GM20431 (cell line): ENCODE measurements at regions not wholly inside any gene's neighbourhood (a gene's known extent, or its start where the extent isn't known, plus 50 kb on each side); places are given as distances from the start of the nearest gene placed in this dataset.

Experiments used
- in situ Hi-C: fragments of 300-500 bp; cut with MseI, MboI; formaldehyde crosslinking; loops from one replicate; pipeline ENCODE4 v1.15.0; 2020; ENCODE audit warnings: low sequenced_read_pairs; ENCODE audit not compliant: unreplicated experiment

GRCh38 chr9:120236596-120236995 is 343.4 kb downstream of the CDK5RAP2 start:
- in situ Hi-C loops: no loop called here

DNA sequence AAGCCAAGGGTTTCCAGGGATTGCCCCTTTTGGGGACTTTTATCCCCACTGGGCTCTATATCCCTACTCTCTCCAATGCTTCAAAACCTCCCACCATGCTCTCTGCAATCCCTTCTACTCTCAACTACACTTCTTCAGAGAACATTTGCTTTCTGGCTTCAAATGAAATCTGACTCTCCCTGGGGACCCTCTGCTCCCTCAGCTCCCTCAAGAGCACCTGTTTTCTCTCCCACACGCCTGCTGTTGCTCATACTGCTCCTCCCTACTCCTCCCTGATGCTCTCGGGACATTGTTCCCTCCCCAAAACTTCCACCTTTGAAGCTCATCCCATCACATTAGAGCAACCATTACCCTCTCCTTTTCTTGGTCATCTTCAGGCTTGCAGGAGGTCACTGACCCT is 344.9 kb downstream of the CDK5RAP2 start:
- in situ Hi-C loops: no loop called here

- in situ Hi-C loops: no loop called here
These were observed 349.7 kb downstream of the CDK5RAP2 start for GRCh38 chr9:120230227-120230626.

- in situ Hi-C loops: no loop called here
These were observed 358.1 kb downstream of the CDK5RAP2 start for GRCh38 chr9:120221844-120222243.

DNA sequence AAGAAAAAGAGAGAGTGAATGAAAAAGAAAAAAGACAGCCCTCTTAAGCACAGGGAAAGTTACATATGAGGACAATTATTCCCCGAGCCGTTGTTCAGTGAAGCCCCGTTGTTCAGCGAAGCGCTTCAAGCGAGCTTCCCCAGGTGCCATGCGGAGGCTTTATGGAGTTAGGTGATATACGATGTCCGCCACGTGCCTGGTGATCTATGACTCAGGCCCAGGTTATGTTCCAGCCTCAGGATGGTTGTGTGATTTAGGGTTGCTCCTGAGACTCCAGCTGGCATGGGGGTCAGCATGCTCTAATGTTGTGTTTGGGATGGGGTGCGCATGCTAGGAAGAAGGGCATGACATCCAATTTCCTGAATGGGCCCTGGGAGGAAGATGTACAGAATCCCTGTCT is 365.6 kb downstream of the CDK5RAP2 start:
- in situ Hi-C loops: no loop called here

GRCh38 chr9:120212853-120213200 is 367.1 kb downstream of the CDK5RAP2 start:
- in situ Hi-C loops: no loop called here

- in situ Hi-C loops: no loop called here
These were observed 367.7 kb downstream of the CDK5RAP2 start for GRCh38 chr9:120212153-120212852.

DNA sequence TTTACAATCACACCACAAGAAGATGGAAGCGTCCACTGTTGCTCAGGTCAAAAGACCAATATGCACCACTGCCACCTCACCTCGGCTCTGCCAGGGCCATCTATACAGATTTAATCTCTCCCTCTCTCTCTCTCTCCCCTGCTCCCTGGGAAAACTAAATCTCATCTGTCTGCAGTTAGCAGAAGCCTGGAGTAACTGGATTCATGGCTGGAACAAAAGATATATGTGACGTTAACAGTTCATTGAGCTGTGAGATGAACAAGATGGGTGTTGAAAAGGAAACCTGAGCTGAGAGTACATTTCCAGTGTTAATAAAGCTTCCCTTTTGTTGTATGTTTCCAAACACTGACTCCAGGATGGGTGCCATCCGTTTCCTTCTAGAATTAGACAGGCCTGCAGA is 369.7 kb downstream of the CDK5RAP2 start:
- in situ Hi-C loops: no loop called here

DNA sequence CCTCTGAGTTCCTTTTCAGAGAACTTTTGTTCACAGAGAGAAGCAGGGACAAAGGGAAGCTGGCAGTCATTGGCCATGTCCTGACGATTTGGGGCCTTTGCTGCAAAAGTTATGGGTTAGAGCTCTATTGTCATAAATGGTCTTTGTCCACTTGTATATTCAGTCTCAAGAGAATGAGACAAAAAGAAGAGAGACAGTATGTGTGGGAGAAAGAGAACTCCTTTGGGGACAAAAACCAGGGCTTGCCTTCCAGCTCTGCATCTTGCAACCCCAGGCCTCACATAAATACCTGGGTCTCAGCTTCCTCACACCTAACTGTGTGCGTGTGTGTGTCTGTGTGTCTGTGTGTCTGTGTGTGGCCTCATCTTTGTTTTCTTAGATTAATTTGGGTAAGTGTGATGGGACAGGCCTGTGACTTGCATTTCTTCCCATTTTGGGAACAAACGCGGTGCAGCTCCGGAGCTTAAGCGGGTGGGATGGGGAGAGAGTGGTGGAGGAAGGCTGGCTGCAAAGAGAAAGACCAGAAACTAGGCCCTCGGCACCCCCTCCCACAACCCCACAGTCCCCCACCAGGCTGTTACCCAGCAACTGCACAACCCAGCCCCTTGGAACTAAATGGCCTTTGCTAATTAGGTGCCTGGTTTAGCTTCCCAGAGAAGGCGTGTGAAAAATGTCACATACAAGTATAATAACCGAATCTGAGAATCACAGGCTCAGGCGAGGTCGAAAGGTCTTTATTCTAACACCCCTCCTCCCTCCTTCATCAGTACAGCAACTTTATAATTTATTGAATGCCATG is 376.9 kb downstream of the CDK5RAP2 start:
- in situ Hi-C loops: no loop called here

DNA sequence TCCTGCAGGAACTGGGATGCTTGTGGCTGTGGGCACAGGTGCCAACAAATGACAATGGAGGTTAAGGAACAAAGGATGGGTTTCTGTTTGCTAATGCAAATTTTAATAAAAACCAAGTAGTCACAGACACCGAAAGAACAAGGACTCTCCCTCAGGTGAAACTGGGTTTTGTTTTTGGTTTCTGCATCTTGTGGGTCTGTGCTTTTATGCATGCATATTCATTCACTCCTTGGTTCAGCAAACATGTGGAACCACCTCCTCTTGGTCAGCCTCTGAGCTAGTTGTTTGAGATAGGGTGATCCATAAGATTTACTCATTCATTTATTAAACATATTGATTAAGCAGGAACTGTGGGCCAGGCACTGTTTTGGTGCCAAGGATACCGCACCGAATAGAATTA is 381.9 kb downstream of the CDK5RAP2 start:
- in situ Hi-C loops: no loop called here

DNA sequence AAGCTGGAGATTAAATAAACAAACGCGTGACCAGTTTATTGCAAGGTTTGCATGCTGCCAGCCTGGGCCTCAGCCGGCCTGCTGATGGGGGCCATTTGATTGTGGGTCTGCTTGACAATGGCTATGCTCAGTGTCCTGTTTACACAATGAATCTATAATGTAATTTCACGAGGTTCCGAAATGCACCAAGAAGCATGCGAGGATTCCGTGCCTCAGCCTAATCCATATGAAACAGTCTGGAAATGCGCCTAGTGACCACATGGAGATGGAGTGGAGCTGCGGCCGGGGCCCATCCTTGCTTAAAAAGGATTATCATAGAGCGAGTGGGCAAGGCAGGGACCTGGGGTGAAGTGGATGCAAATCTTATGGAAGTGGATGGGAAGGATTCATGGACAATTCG is 382.4 kb downstream of the CDK5RAP2 start:
- in situ Hi-C loops: no loop called here

GRCh38 chr9:120191141-120191540 is 388.8 kb downstream of the CDK5RAP2 start:
- in situ Hi-C loops: no loop called here

GRCh38 chr9:120187758-120188157 is 392.2 kb downstream of the CDK5RAP2 start:
- in situ Hi-C loops: no loop called here

DNA sequence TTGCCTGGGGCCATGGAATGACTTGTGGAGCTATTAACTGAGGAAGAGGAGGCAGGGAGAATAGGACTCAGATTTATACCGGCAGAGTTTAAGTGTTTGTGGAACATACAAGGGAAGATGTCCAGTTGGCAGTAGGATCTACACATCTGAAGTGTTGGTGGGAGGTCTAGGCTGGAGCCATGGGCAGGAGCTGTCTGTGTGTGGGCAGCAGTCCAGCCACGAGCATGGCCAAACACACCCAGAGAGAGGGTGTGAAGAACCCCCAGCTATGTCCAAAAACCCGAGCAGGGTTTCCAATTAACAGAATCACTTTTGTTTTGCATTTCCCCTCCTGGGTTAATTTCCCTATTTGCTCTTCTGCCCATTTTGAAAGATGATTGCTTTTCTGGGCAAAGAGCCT is 393.7 kb downstream of the CDK5RAP2 start:
- in situ Hi-C loops: no loop called here

- in situ Hi-C loops: no loop called here
These were observed 395.7 kb downstream of the CDK5RAP2 start for GRCh38 chr9:120184266-120184665.

DNA sequence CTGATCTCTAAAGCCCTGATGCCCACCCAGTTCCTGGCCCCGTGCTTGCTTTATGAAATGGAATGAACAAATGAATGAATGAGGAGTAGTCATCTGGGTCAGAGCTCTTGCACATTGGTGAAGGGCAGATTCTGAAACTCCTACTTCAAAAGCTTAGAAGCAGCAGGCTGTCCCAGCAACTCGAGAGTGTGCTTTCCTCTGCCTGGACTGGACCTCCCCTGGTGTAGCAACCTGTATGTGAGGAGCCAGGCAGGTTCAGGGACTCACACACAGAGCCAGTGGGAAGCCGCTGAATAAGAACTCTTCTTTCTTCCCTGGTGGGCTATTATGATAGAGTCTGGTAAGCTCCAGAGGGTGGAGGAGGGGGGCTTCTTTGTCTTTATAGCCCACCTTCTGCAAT is 396.4 kb downstream of the CDK5RAP2 start:
- in situ Hi-C loops: no loop called here

DNA sequence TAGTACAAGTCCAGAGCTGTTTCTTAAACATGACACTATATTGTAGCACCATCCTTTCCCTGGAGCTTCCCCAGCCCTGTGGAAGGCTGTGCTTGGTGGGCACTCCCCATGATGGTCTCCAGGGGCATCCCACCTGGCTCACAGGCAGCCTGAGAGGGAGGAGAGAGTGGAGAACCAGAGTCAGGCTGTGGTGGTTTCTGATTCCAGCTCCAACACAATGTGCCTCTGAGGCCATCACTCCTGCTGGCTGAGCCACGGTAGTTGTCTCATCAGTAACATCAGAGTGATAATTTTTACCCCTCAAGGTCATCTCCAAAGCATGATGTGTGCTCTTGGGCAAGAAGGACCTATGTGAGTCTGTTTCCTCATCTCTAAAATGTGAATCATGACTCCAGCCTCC is 398.0 kb downstream of the CDK5RAP2 start:
- in situ Hi-C loops: no loop called here

DNA sequence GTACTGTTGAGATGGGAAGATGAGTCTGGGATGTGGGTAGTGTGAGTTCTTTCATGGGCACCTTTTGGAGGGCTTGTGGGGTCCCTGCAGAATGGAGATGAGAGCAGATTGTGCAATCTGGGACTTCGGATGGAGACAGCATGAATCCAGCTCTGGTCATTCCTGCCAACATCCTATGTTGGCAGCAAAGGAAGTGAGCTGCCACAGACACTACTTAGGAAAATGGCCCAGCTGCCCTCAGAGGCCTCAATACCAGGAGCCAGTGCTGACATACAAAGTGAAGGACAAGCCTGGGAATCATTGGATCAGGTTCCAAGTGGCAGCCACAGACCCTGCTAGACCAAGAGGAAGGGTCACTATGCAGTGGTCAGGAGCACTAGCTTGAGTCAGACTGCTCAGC is 402.8 kb downstream of the CDK5RAP2 start:
- in situ Hi-C loops: no loop called here

DNA sequence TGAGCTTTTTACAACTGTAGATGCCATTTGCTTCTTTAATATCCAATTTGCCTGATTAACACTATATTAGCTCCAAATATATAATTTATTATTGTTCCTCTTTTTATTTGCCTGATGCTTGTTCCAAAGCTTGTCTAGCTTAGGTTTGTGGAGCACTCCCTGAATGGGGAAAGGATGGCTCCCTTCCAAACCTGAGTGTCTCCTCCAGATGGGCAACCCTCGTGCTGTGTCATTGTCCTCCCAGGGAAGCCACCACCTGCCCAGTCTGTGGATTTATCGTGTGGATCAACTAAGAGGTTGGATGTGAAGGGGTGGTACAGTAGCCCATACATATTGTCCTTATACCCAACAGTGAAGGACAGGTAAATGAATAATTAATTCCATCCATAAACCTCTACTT is 404.9 kb downstream of the CDK5RAP2 start:
- in situ Hi-C loops: no loop called here

- in situ Hi-C loops: no loop called here
These were observed 418.2 kb downstream of the CDK5RAP2 start for GRCh38 chr9:120161776-120162175.

GRCh38 chr9:120158221-120158620 is 421.7 kb downstream of the CDK5RAP2 start:
- in situ Hi-C loops: no loop called here

DNA sequence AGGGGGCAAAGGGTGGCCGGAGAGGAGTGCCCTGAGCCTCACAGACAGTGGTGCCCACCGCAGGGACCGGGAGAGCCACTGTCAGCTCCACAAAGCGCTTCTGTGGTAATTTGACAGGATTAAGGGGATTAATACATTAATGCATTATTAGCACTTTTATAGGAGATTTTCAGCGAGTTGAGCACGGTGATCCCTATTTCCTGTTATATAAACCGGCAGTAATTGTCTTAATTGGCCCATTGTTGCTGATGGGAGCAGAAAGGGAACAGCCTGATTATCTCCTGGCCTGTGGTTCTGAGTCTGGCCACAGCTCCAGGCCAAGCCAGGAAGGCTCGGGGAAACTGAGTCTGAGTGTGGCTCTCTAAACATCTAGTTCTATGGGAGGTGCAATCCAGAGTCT is 423.6 kb downstream of the CDK5RAP2 start:
- in situ Hi-C loops: no loop called here
